ENCODE measurements at regions not wholly inside any gene's neighbourhood (a gene's known extent, or its start where the extent isn't known, plus 50 kb on each side); places are given as distances from the start of the nearest gene placed in this dataset.
A peak's percentile ranks its signal among the peaks of the same experiment; 100 is the strongest.

- DNase-seq (ENCODE audit: low read depth): no peak
Measured at GRCh38 chr14:87102811-87103378, 890.1 kb downstream of the GALC start.

DNA sequence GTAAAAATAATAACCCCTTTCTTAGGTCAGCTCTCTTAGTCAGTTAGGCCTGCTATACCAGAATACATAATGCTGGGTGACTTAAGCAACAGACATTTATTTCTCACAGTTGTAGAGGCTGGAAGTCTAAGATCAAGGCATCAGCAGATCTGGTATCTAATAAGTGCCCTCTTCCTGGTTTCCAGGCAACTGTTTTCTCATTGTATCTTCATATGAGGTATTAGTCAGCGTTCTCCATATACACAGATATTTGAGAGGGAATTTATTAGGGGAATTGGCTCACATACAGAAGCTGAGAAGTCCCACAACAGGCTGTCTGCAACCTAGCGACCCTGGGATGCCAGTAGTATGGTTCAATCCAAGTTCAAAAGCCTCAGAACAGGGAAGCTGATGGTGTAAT, 896.0 kb downstream of the GALC start:
- DNase-seq (ENCODE audit: low read depth): no peak

GRCh38 chr14:87094913-87095312, 898.1 kb downstream of the GALC start:
- DNase-seq (ENCODE audit: low read depth): no peak

DNA sequence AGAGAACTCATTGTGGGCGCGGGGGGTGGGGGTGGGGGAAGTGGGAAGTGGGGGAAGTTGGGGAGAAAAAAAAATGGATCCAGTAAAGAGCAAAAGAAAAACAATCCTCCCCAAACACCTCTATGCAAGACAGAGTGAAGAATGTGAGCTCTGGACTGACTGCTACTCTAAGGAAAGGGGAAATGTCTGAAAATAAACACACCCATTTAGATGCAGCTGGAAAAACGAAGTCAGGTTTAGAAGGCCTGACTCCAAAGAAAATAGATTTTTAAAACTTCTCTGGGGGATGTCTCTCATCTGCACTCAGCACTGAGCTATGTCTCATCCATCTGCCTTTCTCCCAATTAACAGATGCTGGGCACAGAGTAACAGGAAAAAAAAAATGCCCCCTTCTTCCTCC, 904.4 kb downstream of the GALC start:
- no peak for DNase-seq (ENCODE audit: low read depth)

DNA sequence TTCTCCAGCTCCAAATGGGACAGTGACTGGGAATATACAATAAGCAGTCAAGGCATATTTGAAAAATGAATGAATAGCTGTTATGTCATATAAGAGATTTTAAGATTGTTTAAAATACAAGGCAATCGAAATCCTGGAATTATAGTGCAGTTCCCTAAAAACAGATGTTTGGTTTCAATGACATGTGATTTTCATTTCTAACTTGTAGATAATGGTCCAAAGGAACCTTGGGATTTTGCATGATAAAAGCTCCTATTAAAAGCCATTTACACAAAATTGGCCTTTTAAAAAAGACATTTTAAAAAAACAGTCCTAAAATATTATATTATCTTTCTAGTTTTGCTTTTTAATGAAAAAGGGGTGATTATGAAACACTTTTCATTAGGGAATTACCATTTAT, 905.1 kb downstream of the GALC start:
- DNase-seq (ENCODE audit: low read depth): no peak

- DNase-seq (ENCODE audit: low read depth): no peak
Measured at GRCh38 chr14:87084908-87085307, 908.1 kb downstream of the GALC start.

- DNase-seq (ENCODE audit: low read depth): no peak
Measured at GRCh38 chr14:87082917-87083316, 910.1 kb downstream of the GALC start.

GRCh38 chr14:87081004-87081403, 912.0 kb downstream of the GALC start:
- no peak for DNase-seq (ENCODE audit: low read depth)

DNA sequence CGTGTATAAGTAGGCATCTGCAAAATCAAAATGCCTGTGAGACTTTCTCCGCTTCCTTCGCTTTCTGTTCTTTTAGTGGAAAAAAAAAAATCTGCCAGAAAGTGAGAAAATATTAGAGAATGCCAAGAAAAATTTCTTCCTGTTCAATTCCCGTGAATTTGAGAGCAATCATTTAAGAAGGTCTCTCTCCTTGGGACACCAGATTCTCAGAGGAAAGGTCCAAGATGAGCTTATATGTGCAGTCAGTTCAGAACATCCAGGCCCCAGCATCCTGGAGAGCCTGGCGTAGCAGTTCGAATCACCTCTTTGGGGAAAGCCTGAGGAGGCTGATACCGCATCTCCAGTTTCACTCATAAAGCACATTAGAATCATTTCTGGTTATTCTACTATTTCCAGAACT, 912.8 kb downstream of the GALC start:
- DNase-seq (ENCODE audit: low read depth): no peak

GRCh38 chr14:87079416-87079815, 913.6 kb downstream of the GALC start:
- no peak for DNase-seq (ENCODE audit: low read depth)

- no peak for DNase-seq (ENCODE audit: low read depth)
Measured at GRCh38 chr14:87076922-87077321, 916.1 kb downstream of the GALC start.

GRCh38 chr14:87076146-87076545, 916.8 kb downstream of the GALC start:
- DNase-seq (ENCODE audit: low read depth): peak; percentile 41

- no peak for DNase-seq (ENCODE audit: low read depth)
Measured at GRCh38 chr14:87073880-87074570, 919.0 kb downstream of the GALC start.

DNA sequence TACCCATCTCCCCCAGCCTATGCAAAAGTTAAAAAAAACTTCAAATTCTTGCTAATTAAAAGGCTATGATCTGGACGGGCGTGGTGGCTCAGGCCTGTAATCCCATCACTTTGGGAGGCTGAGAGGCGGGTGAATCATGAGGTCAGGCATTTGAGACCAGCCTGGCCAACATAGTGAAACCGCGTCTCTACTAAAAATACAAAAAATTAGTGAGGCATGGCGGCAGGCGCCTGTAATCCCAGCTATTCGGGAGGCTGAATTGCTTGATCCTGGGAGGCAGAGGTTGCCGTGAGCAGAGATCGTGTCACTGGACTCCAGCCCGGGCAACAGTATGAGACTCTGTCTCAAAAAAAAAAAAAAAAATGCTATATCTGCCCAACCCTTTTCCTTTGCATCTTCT, 925.4 kb downstream of the GALC start:
- peak; percentile 59 for DNase-seq (ENCODE audit: low read depth)

DNA sequence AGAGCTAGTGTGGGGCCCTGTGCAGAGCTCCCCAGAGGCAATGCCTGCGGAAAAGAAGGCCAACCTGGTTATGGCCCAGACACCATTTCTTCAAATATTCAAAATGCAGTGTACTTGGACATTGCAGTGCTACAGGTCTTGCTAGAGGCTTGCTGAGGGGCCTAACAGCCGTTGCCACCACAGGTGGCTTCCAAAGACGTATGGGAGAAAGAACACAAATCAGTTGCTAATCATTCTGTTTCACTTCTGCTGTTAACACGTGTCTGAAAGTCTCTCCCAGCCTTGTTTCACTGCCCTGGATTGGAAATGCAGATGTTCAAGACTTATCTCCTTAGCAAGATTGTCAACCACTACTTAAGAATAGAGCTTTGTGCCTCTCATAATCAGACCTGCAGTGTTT, 925.9 kb downstream of the GALC start:
- no peak for DNase-seq (ENCODE audit: low read depth)

GRCh38 chr14:87066221-87066817, 926.7 kb downstream of the GALC start:
- peak; percentile 11 for DNase-seq (ENCODE audit: low read depth)

DNA sequence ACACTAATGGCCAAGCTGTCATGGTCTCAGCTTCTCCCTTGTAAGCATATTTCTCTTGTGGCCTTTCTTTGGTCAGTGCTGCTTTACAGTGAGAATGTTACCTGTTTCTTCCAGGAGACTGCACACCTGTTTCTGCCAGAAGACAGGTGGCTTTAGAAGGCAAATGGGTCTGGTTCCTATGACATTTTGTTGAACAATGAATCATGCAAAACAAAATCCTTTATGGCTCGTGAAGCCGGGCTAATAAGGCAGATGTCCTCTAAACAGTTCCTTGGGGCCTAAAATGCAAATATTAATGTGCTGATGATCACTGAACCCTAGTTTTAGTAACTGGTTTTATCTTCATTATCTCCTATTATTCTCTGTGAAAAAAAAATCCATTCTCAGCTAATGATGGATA, 927.6 kb downstream of the GALC start:
- DNase-seq (ENCODE audit: low read depth): no peak

- no peak for DNase-seq (ENCODE audit: low read depth)
Measured at GRCh38 chr14:87063181-87063580, 929.8 kb downstream of the GALC start.

DNA sequence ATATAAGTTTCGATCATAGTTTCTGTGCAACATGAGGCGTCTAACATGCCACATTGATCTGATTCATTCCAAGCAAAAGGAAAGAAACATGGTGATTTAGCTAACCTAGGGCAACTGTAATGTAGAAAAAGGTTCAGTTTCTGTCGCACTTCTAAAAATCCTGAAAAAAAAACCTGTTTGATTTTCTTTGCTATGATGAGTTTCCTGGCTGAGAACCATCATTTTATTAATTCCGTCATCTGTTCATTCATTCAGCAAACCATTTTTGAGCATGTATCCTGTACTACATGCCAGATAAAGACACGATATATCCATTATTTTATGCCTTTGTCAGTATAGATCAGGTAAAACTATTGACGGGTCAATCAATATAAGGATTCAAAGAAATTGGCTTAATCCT, 932.6 kb downstream of the GALC start:
- no peak for DNase-seq (ENCODE audit: low read depth)

GRCh38 chr14:87059060-87059839, 933.7 kb downstream of the GALC start:
- no peak for DNase-seq (ENCODE audit: low read depth)

- no peak for DNase-seq (ENCODE audit: low read depth)
Measured at GRCh38 chr14:87055007-87055406, 938.0 kb downstream of the GALC start.

DNA sequence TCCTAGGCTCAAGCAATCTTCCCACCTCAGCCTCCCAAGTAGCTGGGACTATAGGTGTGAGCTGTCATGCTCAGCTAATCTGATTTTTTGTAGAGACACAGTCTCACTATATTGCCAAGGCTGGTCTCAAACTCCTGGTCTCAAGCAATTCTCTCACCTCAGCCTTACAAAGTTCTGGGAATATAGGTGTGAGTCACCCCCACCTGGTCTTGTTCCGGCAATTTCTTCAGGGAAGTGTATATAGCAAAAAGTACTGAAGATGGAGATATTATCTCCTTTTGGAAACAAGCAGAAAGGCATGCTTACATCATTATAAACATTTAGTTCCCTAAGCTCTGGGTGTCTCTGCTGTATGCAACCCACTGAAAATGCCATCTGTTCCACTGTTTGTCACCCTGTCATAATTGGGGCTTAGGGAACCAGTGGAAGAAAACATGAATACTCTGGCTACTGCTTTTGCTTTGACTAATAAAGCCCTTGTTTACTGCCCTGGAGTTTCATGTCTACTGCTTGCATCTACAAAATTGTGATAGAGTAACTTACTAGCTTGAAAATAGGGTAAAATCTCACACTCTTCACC, 940.2 kb downstream of the GALC start:
- DNase-seq (ENCODE audit: low read depth): no peak

Data from renal cortical epithelial cell (primary cell).